GM23338 (cell line): ENCODE measurements at regions not wholly inside any gene's neighbourhood (a gene's known extent, or its start where the extent isn't known, plus 50 kb on each side); places are given as distances from the start of the nearest gene placed in this dataset.

Experiments used
- ATAC-seq: fragments of 200-7000 bp; cut with Tn5 transposase; 3 replicates; pipeline ENCODE4 v1.9.1; 2020
- DNase-seq: peaks from one replicate; pipeline ENCODE4 v3.0.0-alpha.2; 2015; ENCODE audit warnings: low spot score
- H2AFZ ChIP-seq: fragments of 200-600 bp; sonication (generic); 2 replicates; pipeline ENCODE4 v1.8.0; 2016; ENCODE audit warnings: antibody characterized with exemption, mild to moderate bottlenecking, moderate library complexity
- H3F3A ChIP-seq: fragments of 200-600 bp; sonication (generic); replicated peaks from 2 replicates; pipeline ENCODE4 v1.8.0; 2017; ENCODE audit warnings: antibody characterized with exemption, mixed run types, low read depth
- H3K27ac ChIP-seq: fragments of 200-600 bp; sonication (generic); 2 replicates; pipeline ENCODE4 v1.6.1; 2016; ENCODE audit warnings: low read depth
- H3K27me3 ChIP-seq: fragments of 200-600 bp; sonication (generic); 2 replicates; pipeline ENCODE4 v1.8.0; 2016; ENCODE audit warnings: mild to moderate bottlenecking, mixed run types, moderate library complexity; ENCODE audit not compliant: insufficient read depth
- H3K36me3 ChIP-seq: fragments of 200-600 bp; sonication (generic); 2 replicates; pipeline ENCODE4 v1.8.0; 2016; ENCODE audit warnings: mild to moderate bottlenecking; ENCODE audit not compliant: insufficient read depth
- H3K4me1 ChIP-seq: fragments of 200-600 bp; sonication (generic); 2 replicates; pipeline ENCODE4 v1.8.0; 2016; ENCODE audit warnings: mild to moderate bottlenecking, moderate library complexity; ENCODE audit not compliant: insufficient read depth
- H3K4me2 ChIP-seq: fragments of 200-600 bp; sonication (generic); 2 replicates; pipeline ENCODE4 v1.7.1; 2017; ENCODE audit warnings: mixed run types
- H3K4me3 ChIP-seq: fragments of 200-600 bp; sonication (generic); 2 replicates; pipeline ENCODE4 v1.6.1; 2016; ENCODE audit warnings: mixed run types
- H3K79me2 ChIP-seq: fragments of 200-600 bp; sonication (generic); replicated peaks from 2 replicates; pipeline ENCODE4 v1.8.0; 2017; ENCODE audit warnings: mild to moderate bottlenecking; ENCODE audit not compliant: insufficient read depth
- H3K9me2 ChIP-seq: fragments of 200-600 bp; sonication (generic); 2 replicates; pipeline ENCODE4 v1.8.0; 2017; ENCODE audit not compliant: insufficient read depth
- H4K20me1 ChIP-seq: fragments of 200-600 bp; sonication (generic); replicated peaks from 2 replicates; pipeline ENCODE4 v1.8.0; 2017; ENCODE audit warnings: mild to moderate bottlenecking; ENCODE audit not compliant: insufficient read depth
- H3K27ac Mint-ChIP-seq: 2 replicates; pipeline ENCODE4 v1.8.0; 2020; ENCODE audit warnings: inconsistent platforms, mild to moderate bottlenecking, moderate library complexity, mixed read lengths
- H3K27me3 Mint-ChIP-seq: 3 replicates; pipeline ENCODE4 v1.8.0; 2022; ENCODE audit warnings: low read depth, mild to moderate bottlenecking, moderate library complexity, mixed read lengths, inconsistent platforms; ENCODE audit not compliant: insufficient read depth, poor library complexity
- H3K36me3 Mint-ChIP-seq: 3 replicates; pipeline ENCODE4 v1.8.0; 2021; ENCODE audit warnings: low read depth, mild to moderate bottlenecking, inconsistent platforms, moderate library complexity, mixed read lengths
- H3K4me1 Mint-ChIP-seq: 3 replicates; pipeline ENCODE4 v1.8.0; 2020; ENCODE audit warnings: mild to moderate bottlenecking, inconsistent platforms, mixed read lengths
- H3K4me3 Mint-ChIP-seq: 3 replicates; pipeline ENCODE4 v1.8.0; 2021; ENCODE audit warnings: moderate library complexity, mild to moderate bottlenecking, inconsistent platforms, mixed read lengths
- H3K9me3 Mint-ChIP-seq: 3 replicates; pipeline ENCODE4 v1.8.0; 2020; ENCODE audit warnings: moderate library complexity, mild to moderate bottlenecking, inconsistent platforms, mixed read lengths
- CREB1 ChIP-seq: fragments of 250-450 bp; sonication (Bioruptor Pico); IDR thresholded peaks from 2 replicates; pipeline ENCODE4 v1.5.0; 2020; ENCODE audit warnings: low read depth, mild to moderate bottlenecking, moderate library complexity
- CTCF ChIP-seq, 2 experiments: fragments of 200-600 bp in 1 of 2; sonication (generic) in 1 of 2; conservative IDR thresholded peaks; 2 replicates each; pipeline versions ENCODE4 v1.5.1 to v1.6.1; 2016 to 2017; ENCODE audit warnings: antibody characterized with exemption in 2 of 2, low read depth in 2 of 2, mild to moderate bottlenecking in 2 of 2, moderate library complexity in 1 of 2
- ETS1 ChIP-seq: IDR thresholded peaks from 2 replicates; pipeline ENCODE4 v1.6.1; 2016; ENCODE audit warnings: antibody characterized with exemption
- EZH2 ChIP-seq: fragments of 200-600 bp; sonication (generic); IDR thresholded peaks from one replicate; pipeline ENCODE4 v1.8.0; 2017; ENCODE audit warnings: antibody characterized with exemption, mild to moderate bottlenecking, low read depth; ENCODE audit not compliant: unreplicated experiment
- NANOG ChIP-seq: IDR thresholded peaks from 2 replicates; pipeline ENCODE4 v1.6.1; 2016; ENCODE audit warnings: antibody characterized with exemption, borderline replicate concordance
- POLR2AphosphoS5 ChIP-seq: IDR thresholded peaks from 2 replicates; pipeline ENCODE4 v1.6.1; 2016; ENCODE audit warnings: antibody characterized with exemption, low read depth
- REST ChIP-seq: IDR thresholded peaks from one replicate; pipeline ENCODE4 v1.6.1; 2018; ENCODE audit warnings: antibody characterized with exemption; ENCODE audit not compliant: unreplicated experiment
- STAT1 ChIP-seq: IDR thresholded peaks from one replicate; pipeline ENCODE4 v1.6.1; 2016; ENCODE audit warnings: antibody characterized with exemption; ENCODE audit not compliant: unreplicated experiment
- ZNF114 ChIP-seq: fragments of 250-450 bp; sonication (Bioruptor Pico); IDR thresholded peaks from 2 replicates; pipeline ENCODE4 v1.5.0; 2020; ENCODE audit warnings: mild to moderate bottlenecking, moderate library complexity
- ZNF331 ChIP-seq: fragments of 250-450 bp; sonication (Bioruptor Pico); IDR thresholded peaks from 2 replicates; pipeline ENCODE4 v1.5.0; 2020; ENCODE audit warnings: low read depth, mild to moderate bottlenecking, moderate library complexity

- DNase-seq (no peak), ATAC-seq (no peak; the same call in 2 of the 3 replicates)
- H3K4me3 Mint-ChIP-seq: no peak overlapping the region
- TF ChIP-seq CTCF (conservative IDR thresholded peaks at IDR 0.05; ENCODE audit: low read depth in 2 of 2) (no peak), EZH2 (no peak), ETS1 (no peak), POLR2AphosphoS5 (no peak)
- Histone ChIP-seq H3K79me2 (no peaks in the 10 kb centered on the region), H3K4me3 (no peak overlapping the region), H3K27me3 (no peaks in the 10 kb centered on the region), H2AFZ (no peak overlapping the region), H3F3A (no peaks in the 10 kb centered on the region), H3K27ac (no peak overlapping the region), H3K4me2 (no peak overlapping the region), H3K4me1 (no peaks in the 10 kb centered on the region), H4K20me1 (no peaks in the 10 kb centered on the region), H3K36me3 (no peaks in the 10 kb centered on the region), H3K9me2 (0 out of 2 replicates have a peak, but pooled peaks cover 2% of the 10 kb centered on the region)
- H3K9me3 Mint-ChIP-seq: no peaks in the 10 kb centered on the region
- no peaks in the 10 kb centered on the region for H3K27me3 Mint-ChIP-seq
- H3K36me3 Mint-ChIP-seq: no peaks in the 10 kb centered on the region
- no peak overlapping the region for H3K27ac Mint-ChIP-seq
- H3K4me1 Mint-ChIP-seq: no peaks in the 10 kb centered on the region
Measured at GRCh38 chr13:73366241-73366640, 307.4 kb downstream of the KLF5 start.

GRCh38 chr13:73365681-73366080 lies 306.9 kb downstream of the KLF5 start:
- H3K9me2 ChIP-seq: no peaks in the 10 kb centered on the region
- no peak overlapping the region; the same call in 1 of the 2 replicates for H2AFZ ChIP-seq
- H3K27me3 Mint-ChIP-seq: no peaks in the 10 kb centered on the region
- no peak for ATAC-seq
- no peak overlapping the region for H3K27ac ChIP-seq
- H3K9me3 Mint-ChIP-seq: no peaks in the 10 kb centered on the region
- H3F3A ChIP-seq: no peaks in the 10 kb centered on the region
- peak; percentile 24 for DNase-seq
- no peaks in the 10 kb centered on the region for H3K36me3 Mint-ChIP-seq
- no peak overlapping the region for H3K4me2 ChIP-seq
- H3K4me3 Mint-ChIP-seq: no peak overlapping the region
- no peaks in the 10 kb centered on the region for H3K4me1 Mint-ChIP-seq
- H3K4me3 ChIP-seq: no peak overlapping the region
- no peaks in the 10 kb centered on the region for H3K27me3 ChIP-seq
- H3K4me1 ChIP-seq: no peaks in the 10 kb centered on the region
- H3K36me3 ChIP-seq: no peaks in the 10 kb centered on the region
- H4K20me1 ChIP-seq: no peaks in the 10 kb centered on the region
- H3K27ac Mint-ChIP-seq: no peak overlapping the region; the same call in 1 of the 2 replicates
- no peaks in the 10 kb centered on the region for H3K79me2 ChIP-seq
- TF ChIP-seq CREB1 (CRISPR knock-in tag) (no peak), ZNF331 (CRISPR knock-in tag) (no peak), POLR2AphosphoS5 (no peak), EZH2 (no peak), ETS1 (no peak), CTCF (conservative IDR thresholded peaks at IDR 0.05; ENCODE audit: low read depth in 2 of 2) (no peak), NANOG (no peak), STAT1 (no peak), ZNF114 (no peak), REST (no peak)
